ENCODE measurements at regions not wholly inside any gene's neighbourhood (a gene's known extent, or its start where the extent isn't known, plus 50 kb on each side); places are given as distances from the start of the nearest gene placed in this dataset.

- TF ChIP-seq CTCF (IDR thresholded peaks at IDR 0.05) (no peak), POLR2A (IDR thresholded peaks at IDR 0.05) (no peak)
Measured at GRCh38 chr16:17817943-17818342, 347.2 kb upstream of the XYLT1 start.
